Upper lobe of right lung (tissue), 1 donor: ENCODE measurements at regions not wholly inside any gene's neighbourhood (a gene's known extent, or its start where the extent isn't known, plus 50 kb on each side); places are given as distances from the start of the nearest gene placed in this dataset.
"Not testable (repeated sequence)": the region's sequence is repeated elsewhere in the genome, so short reads cannot be mapped to it uniquely, and the experiment has no call there.

Experiments used
- ATAC-seq: fragments of 200-7000 bp; cut with Tn5 transposase; one replicate; pipeline ENCODE4 v1.9.1; 2020; ENCODE audit warnings: mild to moderate bottlenecking, moderate library complexity
- DNase-seq: peaks from one replicate; pipeline ENCODE4 v3.0.0-alpha.2; 2020
- H3K27ac ChIP-seq: fragments of 200-600 bp; one replicate; pipeline ENCODE4 v1.8.0; 2022
- H3K27me3 ChIP-seq: fragments of 200-600 bp; one replicate; pipeline ENCODE4 v1.8.0; 2022; ENCODE audit warnings: mild to moderate bottlenecking
- H3K36me3 ChIP-seq: fragments of 200-600 bp; one replicate; pipeline ENCODE4 v1.8.0; 2022
- H3K4me1 ChIP-seq: fragments of 200-600 bp; one replicate; pipeline ENCODE4 v1.8.0; 2022
- H3K4me3 ChIP-seq: fragments of 200-600 bp; one replicate; pipeline ENCODE4 v1.8.0; 2022; ENCODE audit warnings: mild to moderate bottlenecking
- H3K9me3 ChIP-seq: fragments of 200-600 bp; one replicate; pipeline ENCODE4 v1.8.0; 2022
- CTCF ChIP-seq: fragments of 200-600 bp; IDR thresholded peaks from one replicate; pipeline ENCODE4 v1.8.0; 2022; ENCODE audit warnings: antibody characterized with exemption
- intact Hi-C: fragments of 100-400 bp; cut with DNase I; formaldehyde crosslinking; loops from one replicate; pipeline ENCODE4 v1.11.0; 2022
- donor health status: DM: no; HTN: yes; CAD: no; lungs with severe emphysema.

- no peaks in the 10 kb centered on the region for H3K9me3 ChIP-seq
- H3K27me3 ChIP-seq, result no peaks in the 10 kb centered on the region
- H3K27ac ChIP-seq, result no peak overlapping the region
- no peak overlapping the region for H3K4me3 ChIP-seq
- TF ChIP-seq CTCF, result peak; percentile 37
- H3K36me3 ChIP-seq, result no peaks in the 10 kb centered on the region
- no peaks in the 10 kb centered on the region for H3K4me1 ChIP-seq
- ATAC-seq (peak; percentile 69), DNase-seq (no peak)
- intact Hi-C loops, result no loop called here
These were observed 131.0 kb upstream of the CCNG1 start for GRCh38 chr5:163306421-163306820.

GRCh38 chr5:163309914-163310313 is 127.5 kb upstream of the CCNG1 start:
- intact Hi-C loops, result no loop called here
- TF ChIP-seq CTCF, result no peak
- no peaks in the 10 kb centered on the region for H3K36me3 ChIP-seq
- DNase-seq, result no peak
- no peaks in the 10 kb centered on the region for H3K4me1 ChIP-seq
- H3K9me3 ChIP-seq, result no peaks in the 10 kb centered on the region
- no peak overlapping the region for H3K27ac ChIP-seq
- no peak overlapping the region for H3K4me3 ChIP-seq
- no peaks in the 10 kb centered on the region for H3K27me3 ChIP-seq
- peak; percentile 90 for ATAC-seq

- Histone ChIP-seq H3K27me3 (no peaks in the 10 kb centered on the region), H3K4me3 (no peak overlapping the region), H3K27ac (no peak overlapping the region), H3K9me3 (no peaks in the 10 kb centered on the region), H3K4me1 (no peaks in the 10 kb centered on the region), H3K36me3 (no peaks in the 10 kb centered on the region)
- no peak for ATAC-seq
- no peak for TF ChIP-seq CTCF
- DNase-seq, result no peak
- intact Hi-C loops, result no loop called here
These were observed 126.4 kb upstream of the CCNG1 start for GRCh38 chr5:163310997-163311396.

GRCh38 chr5:163312598-163312997 is 124.8 kb upstream of the CCNG1 start:
- no peak for ATAC-seq
- no peak for TF ChIP-seq CTCF
- Histone ChIP-seq H3K9me3 (no peaks in the 10 kb centered on the region), H3K4me3 (no peak overlapping the region), H3K27ac (no peak overlapping the region), H3K27me3 (no peaks in the 10 kb centered on the region), H3K4me1 (no peaks in the 10 kb centered on the region), H3K36me3 (no peaks in the 10 kb centered on the region)
- intact Hi-C loops, result no loop called here
- DNase-seq, result no peak

- DNase-seq, H3K9me3 ChIP-seq, H3K4me1 ChIP-seq, H3K27me3 ChIP-seq, H3K36me3 ChIP-seq, H3K4me3 ChIP-seq, H3K27ac ChIP-seq, intact Hi-C loops, ATAC-seq: not testable (repeated sequence)
These were observed 124.3 kb upstream of the CCNG1 start for GRCh38 chr5:163313049-163313448.

GRCh38 chr5:163316374-163316773 is 121.0 kb upstream of the CCNG1 start:
- intact Hi-C loops, ATAC-seq, H3K4me1 ChIP-seq, H3K27me3 ChIP-seq, H3K4me3 ChIP-seq, H3K9me3 ChIP-seq, H3K36me3 ChIP-seq, DNase-seq, H3K27ac ChIP-seq: not testable (repeated sequence)

- H3K36me3 ChIP-seq, result no peaks in the 10 kb centered on the region
- no peaks in the 10 kb centered on the region for H3K9me3 ChIP-seq
- intact Hi-C loops, result no loop called here
- no peak for DNase-seq
- H3K4me3 ChIP-seq, result no peak overlapping the region
- no peak for ATAC-seq
- TF ChIP-seq CTCF, result no peak
- H3K27me3 ChIP-seq, result no peaks in the 10 kb centered on the region
- H3K4me1 ChIP-seq, result no peaks in the 10 kb centered on the region
- no peak overlapping the region for H3K27ac ChIP-seq
These were observed 118.7 kb upstream of the CCNG1 start for GRCh38 chr5:163318707-163319106.
